Endothelial cell of umbilical vein (primary cell): ENCODE measurements at regions not wholly inside any gene's neighbourhood (a gene's known extent, or its start where the extent isn't known, plus 50 kb on each side); places are given as distances from the start of the nearest gene placed in this dataset.

Source experiments
- BruUV-seq: library from RNA; stranded (reverse); fragments of 400-500 nt; replicated peaks from 2 replicates; lab custom pipeline; 2021; lab: Mats Ljungman, UMichigan
- CTCF ChIA-PET: fragments of 300-600, 350-600 bp; sonication (Branson Sonifier 250); formaldehyde crosslinking; loops from one replicate; lab custom pipeline; 2021; ENCODE audit warnings: antibody characterized with exemption, inconsistent platforms; lab: Charles Lee
- POLR2A ChIA-PET: fragments of 300-600, 350-600 bp; sonication (Branson Sonifier 250); formaldehyde crosslinking; loops from one replicate; lab custom pipeline; 2021; ENCODE audit warnings: antibody characterized with exemption, inconsistent platforms; lab: Charles Lee
- DNase-seq: peaks from one replicate; pipeline ENCODE4 v3.0.0-alpha.2; 2011; ENCODE audit warnings: low read depth, low spot score
- FAIRE-seq: peaks from 2 replicates; lab custom pipeline; 2011; peaks lifted over from hg19 to GRCh38; lab: Jason Lieb, UNC
- H2AFZ ChIP-seq: 2 replicates; pipeline ENCODE4 v1.6.0; 2012; ENCODE audit warnings: low read depth, low read length, control low read depth, inconsistent platforms
- H3K27ac ChIP-seq: 2 replicates; pipeline ENCODE4 v1.5.1; 2011; ENCODE audit warnings: low read depth, mild to moderate bottlenecking, control low read depth, low read length, moderate library complexity; ENCODE audit not compliant: insufficient read depth
- H3K27me3 ChIP-seq, 2 experiments: 2 replicates each; pipeline versions ENCODE4 v1.6.0 to v1.6.1; 2011; ENCODE audit warnings: low read length in 2 of 2, mixed read lengths in 1 of 2; ENCODE audit not compliant: control insufficient read depth in 2 of 2, insufficient read depth in 2 of 2
- H3K36me3 ChIP-seq, 2 experiments: 2 replicates in 1 of 2; 3 replicates in 1 of 2; pipeline ENCODE4 v1.5.1; 2011; ENCODE audit warnings: low read length in 2 of 2, mild to moderate bottlenecking in 1 of 2, moderate library complexity in 1 of 2; ENCODE audit not compliant: control insufficient read depth in 2 of 2, insufficient read depth in 2 of 2; ENCODE audit errors: extremely low read depth in 1 of 2
- H3K4me1 ChIP-seq: 3 replicates; pipeline ENCODE4 v1.5.1; 2011; ENCODE audit warnings: mild to moderate bottlenecking, low read length; ENCODE audit not compliant: control insufficient read depth, insufficient read depth; ENCODE audit errors: extremely low read depth
- H3K4me2 ChIP-seq: 2 replicates; pipeline ENCODE4 v1.6.1; 2011; ENCODE audit warnings: low read length, control low read depth, mixed read lengths; ENCODE audit not compliant: insufficient read depth
- H3K4me3 ChIP-seq, 3 experiments: fragments of 200-600 bp in 1 of 3; sonication (generic), shearing (Covaris generic) in 1 of 3; replicated peaks in 1 of 3; 2 replicates each; pipeline ENCODE4 v1.5.1; 2011 to 2016; ENCODE audit warnings: control low read depth in 3 of 3, low read length in 3 of 3, mild to moderate bottlenecking in 2 of 3, inconsistent platforms in 1 of 3, low read depth in 1 of 3, moderate library complexity in 1 of 3; ENCODE audit not compliant: insufficient read depth in 1 of 3
- H3K79me2 ChIP-seq: 2 replicates; pipeline ENCODE4 v1.6.0; 2012; ENCODE audit warnings: low read length, inconsistent platforms; ENCODE audit not compliant: control insufficient read depth, insufficient read depth
- H3K9ac ChIP-seq: replicated peaks from 2 replicates; pipeline ENCODE3; 2011; ENCODE audit warnings: low read length, control low read depth; ENCODE audit not compliant: insufficient read depth; ENCODE audit errors: extremely low read depth
- H3K9me1 ChIP-seq: replicated peaks from 3 replicates; pipeline ENCODE4 v1.6.0; 2011; ENCODE audit warnings: mild to moderate bottlenecking, low read length; ENCODE audit not compliant: control insufficient read depth, insufficient read depth; ENCODE audit errors: extremely low read depth
- H3K9me3 ChIP-seq: replicated peaks from 2 replicates; pipeline ENCODE4 v1.5.1; 2012; ENCODE audit warnings: low read length, inconsistent platforms; ENCODE audit not compliant: control insufficient read depth, insufficient read depth
- H4K20me1 ChIP-seq: replicated peaks from 2 replicates; pipeline ENCODE3; 2011; ENCODE audit warnings: mild to moderate bottlenecking, low read length; ENCODE audit not compliant: control insufficient read depth, insufficient read depth; ENCODE audit errors: extremely low read depth
- CTCF ChIP-seq, 2 donors: IDR thresholded peaks; 1 replicate in 1 of 2; 2 replicates in 1 of 2; pipeline ENCODE4 v1.5.1; 2011; ENCODE audit warnings: low read length in 2 of 2, mild to moderate bottlenecking in 2 of 2, moderate library complexity in 2 of 2, control low read depth in 1 of 2, inconsistent platforms in 1 of 2, low read depth in 1 of 2; ENCODE audit not compliant: insufficient read depth in 1 of 2; ENCODE audit errors: extremely low read depth in 1 of 2
- EZH2 ChIP-seq: IDR thresholded peaks from 2 replicates; pipeline ENCODE4 v1.6.1; 2012; ENCODE audit warnings: borderline replicate concordance, low read depth, mild to moderate bottlenecking, moderate library complexity, low read length, inconsistent platforms; ENCODE audit not compliant: severe bottlenecking
- FOS ChIP-seq: IDR thresholded peaks from 2 replicates; pipeline ENCODE4 v1.6.1; 2011; ENCODE audit warnings: mild to moderate bottlenecking, low read length, moderate library complexity, borderline replicate concordance; ENCODE audit not compliant: insufficient read depth
- GATA2 ChIP-seq: IDR thresholded peaks from 2 replicates; pipeline ENCODE4 v1.7.0; 2011; ENCODE audit warnings: low read depth, mild to moderate bottlenecking, moderate library complexity, mixed read lengths, low read length; ENCODE audit not compliant: insufficient read length, insufficient read depth
- JUN ChIP-seq: IDR thresholded peaks from 2 replicates; pipeline ENCODE4 v1.6.1; 2011; ENCODE audit warnings: borderline replicate concordance, low read depth; ENCODE audit not compliant: insufficient read length, insufficient read depth
- MYC ChIP-seq: IDR thresholded peaks from one replicate; pipeline ENCODE4 v1.6.1; 2011; ENCODE audit warnings: mild to moderate bottlenecking, low read depth, low read length
- POLR2A ChIP-seq: IDR thresholded peaks from 2 replicates; pipeline ENCODE4 v1.6.1; 2012; ENCODE audit warnings: low read depth, mild to moderate bottlenecking, control low read depth, low read length
- POLR2AphosphoS5 ChIP-seq: IDR thresholded peaks from 2 replicates; pipeline ENCODE4 v1.6.1; 2012; ENCODE audit warnings: low read depth, mild to moderate bottlenecking, control low read depth, low read length, moderate library complexity; ENCODE audit not compliant: insufficient read depth
- dilution Hi-C: fragments of 300-500 bp; cut with MboI; formaldehyde crosslinking; loops from one replicate; pipeline ENCODE4 v1.15.0; 2019; ENCODE audit warnings: low sequenced_read_pairs; ENCODE audit not compliant: extremely low pct_ligation_motif_present
- intact Hi-C: fragments of 100-400 bp; cut with micrococcal nuclease; formaldehyde crosslinking; loops from one replicate; pipeline ENCODE4 v1.10.0; 2022
- TF ChIP-seq, protein P1 (sequence below): IDR thresholded peaks from 2 replicates; pipeline ENCODE4 v1.6.1; 2011; ENCODE audit not compliant: insufficient read depth, insufficient read length

DNA sequence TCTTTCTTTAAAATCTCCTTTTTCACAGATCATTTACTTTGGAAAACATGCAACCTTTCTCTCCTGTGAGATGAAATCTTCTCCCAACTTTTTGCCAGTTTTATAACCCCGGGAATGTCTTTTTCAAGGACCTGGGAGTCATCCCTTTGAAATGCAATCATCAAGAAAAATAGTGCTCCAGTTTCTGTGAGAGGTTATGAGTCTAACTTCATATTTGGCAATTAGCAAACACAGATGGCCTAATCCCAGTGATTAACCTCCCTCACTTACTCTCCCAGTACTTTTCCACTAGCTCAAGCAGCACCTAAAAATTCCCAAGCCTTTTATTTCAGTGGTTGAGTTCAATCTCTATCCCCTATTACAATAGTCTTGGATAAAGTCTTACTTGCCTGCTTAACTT lies 185.8 kb upstream of the TMEM106B start:
- Histone ChIP-seq H3K27me3 (no peaks in the 10 kb centered on the region), H3K9me3 (no peaks in the 10 kb centered on the region), H3K9me1 (no peaks in the 10 kb centered on the region), H3K79me2 (no peaks in the 10 kb centered on the region), H3K27ac (no peak overlapping the region), H4K20me1 (no peaks in the 10 kb centered on the region), H3K4me1 (no peaks in the 10 kb centered on the region), H2AFZ (no peak overlapping the region), H3K4me2 (no peak overlapping the region), H3K9ac (no peak overlapping the region), H3K4me3 (no peak overlapping the region), H3K36me3 (no peaks in the 10 kb centered on the region)
- FAIRE-seq = no peak
- dilution Hi-C loops (no loop called here), intact Hi-C loops (no loop called here)
- CTCF ChIA-PET = no interaction called here
- no peak for DNase-seq
- TF ChIP-seq FOS = no peak
- no peak for TF ChIP-seq POLR2AphosphoS5
- TF ChIP-seq JUN = no peak
- no peak for TF ChIP-seq GATA2
- TF ChIP-seq POLR2A = no peak
- TF ChIP-seq, protein P1, sequence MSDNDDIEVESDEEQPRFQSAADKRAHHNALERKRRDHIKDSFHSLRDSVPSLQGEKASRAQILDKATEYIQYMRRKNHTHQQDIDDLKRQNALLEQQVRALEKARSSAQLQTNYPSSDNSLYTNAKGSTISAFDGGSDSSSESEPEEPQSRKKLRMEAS = no peak
- TF ChIP-seq MYC = no peak
- no peak for TF ChIP-seq CTCF (IDR thresholded peaks at IDR 0.05; ENCODE audit: extremely low read depth in 1 of 2, insufficient read depth in 1 of 2, low read depth in 1 of 2, low read length in 2 of 2)
- TF ChIP-seq EZH2 = no peak
- POLR2A ChIA-PET = no interaction called here
- no TSS peak for BruUV-seq
